Parathyroid adenoma (tissue), 2 donors: ENCODE measurements at regions not wholly inside any gene's neighbourhood (a gene's known extent, or its start where the extent isn't known, plus 50 kb on each side); places are given as distances from the start of the nearest gene placed in this dataset.
"Not testable (repeated sequence)": the region's sequence is repeated elsewhere in the genome, so short reads cannot be mapped to it uniquely, and the experiment has no call there.

Source experiments
- H2AFZ ChIP-seq: fragments of 300-600 bp; sonication (generic); one replicate; pipeline ENCODE4 v1.7.0; 2017; ENCODE audit warnings: antibody characterized with exemption, mild to moderate bottlenecking
- H3K27ac ChIP-seq: fragments of 300-600 bp; sonication (generic); one replicate; pipeline ENCODE4 v1.7.0; 2017
- H3K27me3 ChIP-seq: fragments of 300-600 bp; sonication (generic); one replicate; pipeline ENCODE4 v1.7.0; 2017; ENCODE audit warnings: low read length; ENCODE audit not compliant: control insufficient read depth, insufficient read depth
- H3K36me3 ChIP-seq: fragments of 300-600 bp; sonication (generic); one replicate; pipeline ENCODE4 v1.7.0; 2017; ENCODE audit warnings: low read length; ENCODE audit not compliant: control insufficient read depth, insufficient read depth
- H3K4me1 ChIP-seq: fragments of 300-600 bp; sonication (generic); one replicate; pipeline ENCODE4 v1.7.0; 2017; ENCODE audit warnings: control low read depth
- H3K4me2 ChIP-seq: fragments of 300-600 bp; sonication (generic); one replicate; pipeline ENCODE4 v1.7.0; 2017; ENCODE audit warnings: low read length
- H3K4me3 ChIP-seq: fragments of 300-600 bp; sonication (generic); one replicate; pipeline ENCODE4 v1.7.0; 2017; ENCODE audit warnings: low read depth, low read length
- H3K79me2 ChIP-seq: fragments of 300-600 bp; sonication (generic); one replicate; pipeline ENCODE4 v1.7.0; 2017; ENCODE audit warnings: control low read depth
- H3K9ac ChIP-seq: fragments of 300-600 bp; sonication (generic); one replicate; pipeline ENCODE4 v1.7.0; 2017; ENCODE audit warnings: mild to moderate bottlenecking
- H3K9me3 ChIP-seq: fragments of 300-600 bp; sonication (generic); one replicate; pipeline ENCODE4 v1.7.0; 2017; ENCODE audit warnings: low read length; ENCODE audit not compliant: control insufficient read depth
- TF ChIP-seq, protein P1 (sequence below): fragments of 300-600 bp; sonication (generic); IDR thresholded peaks from one replicate; pipeline ENCODE4 v1.7.0; 2017; ENCODE audit warnings: antibody characterized with exemption, mild to moderate bottlenecking
- donor health status: primary hyperparathyroidism.

GRCh38 chr2:91462292-91462691 lies 2770.8 kb downstream of the RPIA start:
- H3K4me1 ChIP-seq, H3K79me2 ChIP-seq, H3K27ac ChIP-seq, H3K36me3 ChIP-seq, H3K4me2 ChIP-seq, H3K4me3 ChIP-seq, H3K27me3 ChIP-seq, H3K9ac ChIP-seq, H2AFZ ChIP-seq, H3K9me3 ChIP-seq: not testable (repeated sequence)

- not testable (repeated sequence) for H3K79me2 ChIP-seq, H3K4me3 ChIP-seq, H3K27ac ChIP-seq, H3K27me3 ChIP-seq, H2AFZ ChIP-seq, H3K4me2 ChIP-seq, H3K36me3 ChIP-seq, H3K9me3 ChIP-seq, H3K4me1 ChIP-seq, H3K9ac ChIP-seq
Measured at GRCh38 chr2:91463007-91463406, 2771.5 kb downstream of the RPIA start.

DNA sequence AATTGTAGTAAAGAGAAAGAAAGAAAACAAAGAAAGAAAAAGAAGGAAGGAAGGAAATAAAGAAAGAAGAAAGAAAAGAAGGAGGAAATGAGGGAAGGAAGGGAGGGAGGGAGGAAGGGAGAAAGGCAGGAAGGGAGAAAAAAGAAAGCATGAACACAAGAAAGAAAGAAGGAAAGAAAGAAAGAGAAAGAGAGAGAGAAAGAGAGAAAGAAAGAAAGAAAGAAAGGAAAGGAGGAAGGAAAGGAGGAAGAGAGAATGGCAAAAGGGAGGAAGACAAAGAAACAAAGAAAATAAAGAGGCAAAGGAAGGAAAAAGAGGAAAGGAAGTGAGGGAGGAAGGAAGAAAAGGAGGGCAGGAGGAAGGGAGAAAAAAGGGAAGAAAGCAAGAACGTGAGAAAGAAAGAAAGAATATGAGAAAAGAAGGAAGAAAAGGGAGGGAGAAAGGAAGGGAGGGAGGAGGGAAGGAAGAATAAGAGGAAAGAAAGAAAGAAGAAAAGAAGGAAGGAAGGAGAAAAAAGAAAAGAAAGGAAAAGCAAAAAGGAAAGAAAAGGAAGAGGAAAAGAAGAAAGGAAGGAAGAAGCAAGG lies 2775.4 kb downstream of the RPIA start:
- H3K9me3 ChIP-seq, H3K4me3 ChIP-seq: not testable (repeated sequence)

GRCh38 chr2:91476244-91476935 lies 2784.9 kb downstream of the RPIA start:
- H3K4me2 ChIP-seq, result not testable (repeated sequence)

More for the DNA sequence above, 2775.4 kb downstream of the RPIA start:
- not testable (repeated sequence) for H3K4me1 ChIP-seq, H3K36me3 ChIP-seq, H3K4me2 ChIP-seq, H3K79me2 ChIP-seq, H3K9ac ChIP-seq, H3K27me3 ChIP-seq, H2AFZ ChIP-seq, H3K27ac ChIP-seq

GRCh38 chr2:91476936-91477246 lies 2785.4 kb downstream of the RPIA start:
- not testable (repeated sequence) for H3K79me2 ChIP-seq, H3K9me3 ChIP-seq, H3K27me3 ChIP-seq, H2AFZ ChIP-seq, H3K27ac ChIP-seq, H3K36me3 ChIP-seq, H3K4me1 ChIP-seq, H3K4me2 ChIP-seq, H3K9ac ChIP-seq, H3K4me3 ChIP-seq

More at GRCh38 chr2:91476244-91476935, 2784.9 kb downstream of the RPIA start:
- not testable (repeated sequence) for H3K4me1 ChIP-seq, H3K4me3 ChIP-seq, H3K36me3 ChIP-seq, H2AFZ ChIP-seq, H3K79me2 ChIP-seq, H3K9ac ChIP-seq, H3K27ac ChIP-seq, H3K27me3 ChIP-seq, H3K9me3 ChIP-seq

DNA sequence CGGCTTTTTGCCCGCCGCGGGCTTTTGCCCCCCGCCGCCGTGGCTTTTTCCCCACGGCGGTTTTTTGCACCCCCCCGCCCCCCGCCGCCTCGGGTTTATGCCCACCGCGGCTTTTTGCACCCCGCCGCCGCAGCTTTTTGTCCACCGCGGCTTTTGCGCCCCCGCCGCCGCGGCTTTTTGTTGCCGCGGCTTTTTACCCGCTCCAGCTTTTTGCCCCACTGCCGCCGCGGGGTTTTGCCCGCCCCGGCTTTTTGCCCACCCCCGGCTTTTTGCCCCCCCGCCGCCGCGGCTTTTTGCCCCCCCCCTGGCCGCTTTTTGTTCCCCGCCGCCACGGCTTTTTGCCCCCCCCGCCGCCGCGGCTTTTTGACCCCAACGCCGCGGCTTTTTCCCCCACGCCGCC lies 2785.8 kb downstream of the RPIA start:
- not testable (repeated sequence) for H3K9ac ChIP-seq, H3K27ac ChIP-seq, H3K27me3 ChIP-seq, H3K36me3 ChIP-seq, H3K9me3 ChIP-seq, H2AFZ ChIP-seq, H3K4me1 ChIP-seq, H3K79me2 ChIP-seq
- Histone ChIP-seq H3K4me2 (peak overlapping the region; percentile 99), H3K4me3 (peak overlapping the region; percentile 52)

GRCh38 chr2:91477731-91478672 lies 2786.5 kb downstream of the RPIA start:
- no peak overlapping the region for H3K9ac ChIP-seq

GRCh38 chr2:91478851-91479718 lies 2787.6 kb downstream of the RPIA start:
- not testable (repeated sequence) for H3K27me3 ChIP-seq, H3K27ac ChIP-seq, H3K9me3 ChIP-seq, H3K79me2 ChIP-seq, H3K36me3 ChIP-seq, H3K9ac ChIP-seq, H3K4me1 ChIP-seq, H3K4me3 ChIP-seq
- Histone ChIP-seq H2AFZ (peak overlapping the region; percentile 27), H3K4me2 (peak overlapping the region; percentile 99)

More at GRCh38 chr2:91477731-91478672, 2786.5 kb downstream of the RPIA start:
- no peaks in the 10 kb centered on the region for H3K9me3 ChIP-seq
- TF ChIP-seq, protein P1, sequence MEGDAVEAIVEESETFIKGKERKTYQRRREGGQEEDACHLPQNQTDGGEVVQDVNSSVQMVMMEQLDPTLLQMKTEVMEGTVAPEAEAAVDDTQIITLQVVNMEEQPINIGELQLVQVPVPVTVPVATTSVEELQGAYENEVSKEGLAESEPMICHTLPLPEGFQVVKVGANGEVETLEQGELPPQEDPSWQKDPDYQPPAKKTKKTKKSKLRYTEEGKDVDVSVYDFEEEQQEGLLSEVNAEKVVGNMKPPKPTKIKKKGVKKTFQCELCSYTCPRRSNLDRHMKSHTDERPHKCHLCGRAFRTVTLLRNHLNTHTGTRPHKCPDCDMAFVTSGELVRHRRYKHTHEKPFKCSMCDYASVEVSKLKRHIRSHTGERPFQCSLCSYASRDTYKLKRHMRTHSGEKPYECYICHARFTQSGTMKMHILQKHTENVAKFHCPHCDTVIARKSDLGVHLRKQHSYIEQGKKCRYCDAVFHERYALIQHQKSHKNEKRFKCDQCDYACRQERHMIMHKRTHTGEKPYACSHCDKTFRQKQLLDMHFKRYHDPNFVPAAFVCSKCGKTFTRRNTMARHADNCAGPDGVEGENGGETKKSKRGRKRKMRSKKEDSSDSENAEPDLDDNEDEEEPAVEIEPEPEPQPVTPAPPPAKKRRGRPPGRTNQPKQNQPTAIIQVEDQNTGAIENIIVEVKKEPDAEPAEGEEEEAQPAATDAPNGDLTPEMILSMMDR, result no peak
- H3K4me2 ChIP-seq, result peak overlapping the region; percentile 99
- H3K4me3 ChIP-seq, result peak overlapping the region; percentile 52
- no peaks in the 10 kb centered on the region for H3K36me3 ChIP-seq
- peak overlapping the region; percentile 60 for H2AFZ ChIP-seq
- H3K27me3 ChIP-seq, result peaks cover 9% of the 10 kb centered on the region
- no peak overlapping the region for H3K27ac ChIP-seq
- H3K4me1 ChIP-seq, result no peaks in the 10 kb centered on the region
- H3K79me2 ChIP-seq, result no peaks in the 10 kb centered on the region

- not testable (repeated sequence) for H3K9ac ChIP-seq, H2AFZ ChIP-seq
Measured at GRCh38 chr2:91485226-91485625, 2793.8 kb downstream of the RPIA start.

More at GRCh38 chr2:91485226-91485625, 2793.8 kb downstream of the RPIA start:
- not testable (repeated sequence) for H3K36me3 ChIP-seq, H3K9me3 ChIP-seq, H3K4me2 ChIP-seq, H3K79me2 ChIP-seq, H3K4me1 ChIP-seq, H3K4me3 ChIP-seq, H3K27me3 ChIP-seq, H3K27ac ChIP-seq
